MCF 10A (cell line): ENCODE measurements at regions not wholly inside any gene's neighbourhood (a gene's known extent, or its start where the extent isn't known, plus 50 kb on each side); places are given as distances from the start of the nearest gene placed in this dataset.

Source experiments
- BruUV-seq: library from RNA; stranded (reverse); fragments of 400-500 nt; replicated peaks from 2 replicates; lab custom pipeline; 2021; lab: Mats Ljungman, UMichigan
- CTCF ChIA-PET: fragments of 300-600 bp; sonication (Branson Sonifier 250); formaldehyde crosslinking; extraction: SDS; loops from one replicate; lab custom pipeline; 2021; ENCODE audit warnings: antibody characterized with exemption, inconsistent platforms; lab: Yijun Ruan, JAX
- POLR2A ChIA-PET: fragments of 300-600, 350-650 bp; sonication (Branson Sonifier 250); formaldehyde crosslinking; extraction: SDS; loops from one replicate; lab custom pipeline; 2020; ENCODE audit warnings: antibody characterized with exemption, inconsistent platforms; lab: Yijun Ruan, JAX
- DNase-seq: peaks from one replicate; pipeline ENCODE4 v3.0.0-alpha.2; 2018; ENCODE audit not compliant: unreplicated experiment
- H3K27ac Mint-ChIP-seq: one replicate; pipeline ENCODE4 v1.8.0; 2022; ENCODE audit warnings: mild to moderate bottlenecking, low read depth, mixed read lengths; ENCODE audit not compliant: unreplicated experiment
- H3K27me3 Mint-ChIP-seq: one replicate; pipeline ENCODE4 v1.8.0; 2022; ENCODE audit warnings: mixed read lengths; ENCODE audit not compliant: insufficient read depth, unreplicated experiment
- H3K36me3 Mint-ChIP-seq: one replicate; pipeline ENCODE4 v1.8.0; 2022; ENCODE audit warnings: mild to moderate bottlenecking, moderate library complexity, mixed read lengths; ENCODE audit not compliant: insufficient read depth, unreplicated experiment
- H3K4me1 Mint-ChIP-seq: one replicate; pipeline ENCODE4 v1.8.0; 2022; ENCODE audit warnings: mixed read lengths; ENCODE audit not compliant: insufficient read depth, unreplicated experiment
- H3K4me3 Mint-ChIP-seq: one replicate; pipeline ENCODE4 v1.8.0; 2022; ENCODE audit warnings: mild to moderate bottlenecking, moderate library complexity, mixed read lengths; ENCODE audit not compliant: unreplicated experiment
- H3K9me3 Mint-ChIP-seq: one replicate; pipeline ENCODE4 v1.8.0; 2022; ENCODE audit warnings: mixed read lengths; ENCODE audit not compliant: unreplicated experiment
- CTCF ChIP-seq: fragments of 200-600 bp; IDR thresholded peaks from one replicate; pipeline ENCODE4 v1.8.0; 2022; ENCODE audit warnings: antibody characterized with exemption, mild to moderate bottlenecking; ENCODE audit not compliant: unreplicated experiment
- intact Hi-C: fragments of 100-400 bp; cut with micrococcal nuclease; formaldehyde crosslinking; loops from 2 replicates; pipeline ENCODE4 v1.14.1; 2022

DNA sequence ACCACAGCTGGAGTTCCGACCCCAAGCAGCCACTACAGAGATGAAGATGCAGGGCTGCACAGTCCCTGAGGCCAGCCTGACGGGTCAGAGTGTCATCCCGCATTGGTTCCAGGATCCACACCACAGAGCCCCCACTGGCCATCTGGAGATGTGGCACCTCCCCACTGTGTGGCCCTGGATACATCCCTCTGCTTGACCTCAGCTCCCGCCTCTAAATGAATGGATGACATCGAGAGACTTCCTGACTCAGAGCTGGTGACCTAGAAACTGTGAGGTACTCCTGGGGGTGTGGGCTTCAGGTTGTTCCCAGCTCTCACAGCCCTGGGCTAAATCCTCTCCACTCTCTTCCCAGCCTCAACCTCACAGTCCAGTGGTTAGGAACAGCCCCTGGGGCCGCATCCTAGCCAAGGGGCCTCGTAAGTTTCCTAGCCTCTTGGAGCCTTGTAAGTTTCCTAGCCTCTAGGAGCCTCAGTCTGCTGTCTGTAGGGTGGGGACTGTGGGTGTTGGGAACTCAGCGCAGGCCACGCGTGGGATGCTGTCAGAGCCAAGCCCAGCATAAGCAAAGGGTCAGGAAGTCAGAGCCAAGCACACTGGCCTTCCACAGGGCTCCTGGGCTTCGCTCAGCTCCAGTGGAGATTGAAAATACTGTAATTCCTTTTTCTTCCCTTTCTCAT is 87.5 kb upstream of the RUNX3 start:
- ChIA-PET CTCF (no interaction called here), POLR2A (no interaction called here)
- Mint-ChIP-seq H3K4me3 (no peak overlapping the region), H3K27me3 (no peaks in the 10 kb centered on the region), H3K36me3 (peaks cover 4% of the 10 kb centered on the region), H3K9me3 (no peaks in the 10 kb centered on the region), H3K4me1 (no peaks in the 10 kb centered on the region), H3K27ac (no peak overlapping the region)
- peak; percentile 79 for DNase-seq
- BruUV-seq: no TSS peak
- intact Hi-C loops: no loop called here
- TF ChIP-seq CTCF: no peak

GRCh38 chr1:25012966-25013962 is 83.2 kb upstream of the RUNX3 start:
- H3K4me1 Mint-ChIP-seq: no peaks in the 10 kb centered on the region
- H3K9me3 Mint-ChIP-seq: no peaks in the 10 kb centered on the region
- BruUV-seq: no TSS peak
- DNase-seq: no peak
- TF ChIP-seq CTCF: no peak
- peaks cover 4% of the 10 kb centered on the region for H3K36me3 Mint-ChIP-seq
- no peak overlapping the region for H3K4me3 Mint-ChIP-seq
- intact Hi-C loops: no loop called here
- H3K27me3 Mint-ChIP-seq: no peaks in the 10 kb centered on the region
- POLR2A ChIA-PET: no interaction called here
- CTCF ChIA-PET: interaction anchor here (0.7 to 0.8 kb wide), 2 partner anchors 24 to 80 kb away, joined by 3 to 4 read pairs; no protein-coding TSS in a partner anchor
- no peak overlapping the region for H3K27ac Mint-ChIP-seq

DNA sequence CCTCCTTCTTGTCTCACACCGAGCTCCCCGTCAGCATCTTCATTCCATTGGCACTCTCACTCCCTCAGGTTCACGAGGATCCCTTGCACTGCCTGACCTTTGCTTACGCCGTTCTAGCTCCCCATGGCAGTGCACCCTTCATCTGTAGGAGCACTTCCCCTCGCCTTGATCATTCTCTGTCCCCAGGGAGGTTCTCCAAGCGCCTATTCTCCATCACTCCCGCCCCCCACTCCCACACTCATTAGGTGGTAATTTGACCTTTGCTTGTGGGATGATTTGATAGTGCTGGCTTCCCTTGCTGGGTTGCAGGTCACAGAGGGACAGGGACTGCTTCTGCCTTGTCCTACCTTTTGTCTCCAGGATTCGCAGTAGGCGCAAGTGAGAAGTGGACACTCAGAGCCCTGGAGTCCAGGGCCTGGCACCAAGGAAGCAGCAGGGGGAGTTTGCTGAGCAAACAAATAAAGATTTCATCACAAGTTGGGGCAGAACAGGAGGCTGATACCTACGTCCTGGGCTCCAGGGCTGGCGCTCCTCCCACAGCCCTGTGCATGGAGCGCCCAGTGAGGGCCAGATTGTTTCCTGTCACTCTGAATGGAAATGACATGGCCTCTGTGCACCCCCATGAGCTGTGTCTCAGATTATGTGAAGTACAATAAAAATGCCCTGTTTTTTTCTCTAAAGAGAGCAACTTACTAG is 82.0 kb upstream of the RUNX3 start:
- H3K27ac Mint-ChIP-seq: no peak overlapping the region
- ChIA-PET CTCF (interaction anchor here (0.6 to 0.7 kb wide), 2 partner anchors 9 to 25 kb away, joined by 3 to 4 read pairs; no protein-coding TSS in a partner anchor), POLR2A (no interaction called here)
- no peak overlapping the region for H3K4me3 Mint-ChIP-seq
- BruUV-seq: no TSS peak
- peaks cover 4% of the 10 kb centered on the region for H3K36me3 Mint-ChIP-seq
- intact Hi-C loops: no loop called here
- peaks cover 11% of the 10 kb centered on the region for H3K4me1 Mint-ChIP-seq
- DNase-seq: no peak
- no peak for TF ChIP-seq CTCF
- no peaks in the 10 kb centered on the region for H3K27me3 Mint-ChIP-seq
- H3K9me3 Mint-ChIP-seq: no peaks in the 10 kb centered on the region
